OCI-LY3 (cell line): ENCODE measurements at regions not wholly inside any gene's neighbourhood (a gene's known extent, or its start where the extent isn't known, plus 50 kb on each side); places are given as distances from the start of the nearest gene placed in this dataset.
A peak's percentile ranks its signal among the peaks of the same experiment; 100 is the strongest.

ENCODE experiments used
- CTCF ChIP-seq: fragments of 200-600, 300-600 bp; sonication (generic); IDR thresholded peaks from 2 replicates; pipeline ENCODE4 v1.5.1; 2014; ENCODE audit warnings: antibody characterized with exemption, low read length, low read depth
- EZH2phosphoT487 ChIP-seq: fragments of 200-600 bp; shearing (Covaris generic); IDR thresholded peaks from 2 replicates; pipeline ENCODE4 v1.6.1; 2018; ENCODE audit warnings: antibody characterized with exemption, mixed run types, low read depth

- TF ChIP-seq CTCF (peak; percentile 30), EZH2phosphoT487 (no peak)
Measured at GRCh38 chrY:12479382-12479781, 221.6 kb upstream of the USP9Y start.
